Keratinocyte (primary cell): ENCODE measurements at regions not wholly inside any gene's neighbourhood (a gene's known extent, or its start where the extent isn't known, plus 50 kb on each side); places are given as distances from the start of the nearest gene placed in this dataset.

Source experiments
- EZH2 ChIP-seq: IDR thresholded peaks from one replicate; pipeline ENCODE4 v1.6.1; 2012; ENCODE audit warnings: inconsistent platforms, mild to moderate bottlenecking, low read length, moderate library complexity
- TF ChIP-seq, protein P1 (sequence below), 3 experiments: IDR thresholded peaks in 1 of 3; conservative IDR thresholded peaks in 1 of 3; optimal IDR thresholded peaks in 1 of 3; 2 replicates in 2 of 3; 3 replicates in 1 of 3; pipeline versions ENCODE3 to v1.5.1; 2011; ENCODE audit warnings: low read length in 3 of 3, mild to moderate bottlenecking in 3 of 3, moderate library complexity in 2 of 3, control low read depth in 1 of 3, inconsistent platforms in 1 of 3; ENCODE audit not compliant: insufficient read depth in 2 of 3; ENCODE audit errors: extremely low read depth in 1 of 3

DNA sequence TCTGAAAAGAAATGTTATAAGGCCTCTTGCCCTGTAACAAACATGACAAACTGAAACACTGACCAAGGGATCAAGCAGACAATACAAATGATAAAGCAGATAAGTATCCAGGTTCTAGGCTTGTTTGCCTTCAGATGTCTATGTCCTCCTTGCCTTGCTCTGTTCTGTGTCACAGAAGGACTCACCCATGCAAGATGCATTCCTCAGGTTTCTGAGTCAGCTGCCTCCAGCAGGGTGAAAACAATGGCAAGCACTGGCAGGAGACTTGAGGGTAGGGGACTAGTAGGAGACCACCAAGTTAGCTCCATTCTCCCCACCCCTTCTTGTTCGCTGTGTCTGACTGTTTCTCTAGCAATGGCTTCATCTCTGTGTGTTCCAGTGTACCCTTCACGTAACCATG lies 76.6 kb upstream of the CXXC4 start:
- TF ChIP-seq, protein P1, sequence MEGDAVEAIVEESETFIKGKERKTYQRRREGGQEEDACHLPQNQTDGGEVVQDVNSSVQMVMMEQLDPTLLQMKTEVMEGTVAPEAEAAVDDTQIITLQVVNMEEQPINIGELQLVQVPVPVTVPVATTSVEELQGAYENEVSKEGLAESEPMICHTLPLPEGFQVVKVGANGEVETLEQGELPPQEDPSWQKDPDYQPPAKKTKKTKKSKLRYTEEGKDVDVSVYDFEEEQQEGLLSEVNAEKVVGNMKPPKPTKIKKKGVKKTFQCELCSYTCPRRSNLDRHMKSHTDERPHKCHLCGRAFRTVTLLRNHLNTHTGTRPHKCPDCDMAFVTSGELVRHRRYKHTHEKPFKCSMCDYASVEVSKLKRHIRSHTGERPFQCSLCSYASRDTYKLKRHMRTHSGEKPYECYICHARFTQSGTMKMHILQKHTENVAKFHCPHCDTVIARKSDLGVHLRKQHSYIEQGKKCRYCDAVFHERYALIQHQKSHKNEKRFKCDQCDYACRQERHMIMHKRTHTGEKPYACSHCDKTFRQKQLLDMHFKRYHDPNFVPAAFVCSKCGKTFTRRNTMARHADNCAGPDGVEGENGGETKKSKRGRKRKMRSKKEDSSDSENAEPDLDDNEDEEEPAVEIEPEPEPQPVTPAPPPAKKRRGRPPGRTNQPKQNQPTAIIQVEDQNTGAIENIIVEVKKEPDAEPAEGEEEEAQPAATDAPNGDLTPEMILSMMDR (optimal IDR thresholded peaks at IDR 0.05 in 1 of 3, IDR thresholded peaks at IDR 0.05 in 1 of 3, conservative IDR thresholded peaks at IDR 0.05 in 1 of 3; ENCODE audit: extremely low read depth in 1 of 3, insufficient read depth in 2 of 3, low read length in 3 of 3): no peak
- TF ChIP-seq EZH2: no peak
